Smooth muscle cell of the brain vasculature (primary cell): ENCODE measurements at regions not wholly inside any gene's neighbourhood (a gene's known extent, or its start where the extent isn't known, plus 50 kb on each side); places are given as distances from the start of the nearest gene placed in this dataset.
A peak's percentile ranks its signal among the peaks of the same experiment; 100 is the strongest.

Experiments
- DNase-seq: peaks from one replicate; pipeline ENCODE4 v3.0.0-alpha.2; 2012; ENCODE audit warnings: low read depth, low spot score

GRCh38 chr11:110984693-110985092 is 260.8 kb upstream of the POU2AF2 start:
- DNase-seq = no peak

- DNase-seq = no peak
These were observed 261.4 kb upstream of the POU2AF2 start for GRCh38 chr11:110984147-110984546.

DNA sequence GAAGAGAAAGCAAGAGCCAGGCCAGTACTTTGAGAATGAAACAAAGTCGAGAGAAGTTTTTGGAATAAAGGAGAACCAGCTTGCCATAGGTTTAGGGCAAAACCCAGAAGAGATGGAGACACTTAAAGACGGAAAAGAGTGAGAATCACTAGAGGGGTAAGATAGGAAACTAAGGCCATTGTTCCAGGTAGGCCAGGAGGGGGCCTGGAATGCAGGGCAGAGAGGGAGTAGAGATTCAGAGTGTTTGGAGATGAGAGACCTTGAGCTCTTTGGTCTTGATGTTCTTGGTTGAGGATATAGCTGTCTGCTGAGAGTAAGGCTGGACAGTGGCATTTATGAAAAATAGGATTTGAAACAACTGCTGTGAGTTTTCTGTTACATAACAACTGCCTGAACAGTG is 263.3 kb upstream of the POU2AF2 start:
- no peak for DNase-seq

DNA sequence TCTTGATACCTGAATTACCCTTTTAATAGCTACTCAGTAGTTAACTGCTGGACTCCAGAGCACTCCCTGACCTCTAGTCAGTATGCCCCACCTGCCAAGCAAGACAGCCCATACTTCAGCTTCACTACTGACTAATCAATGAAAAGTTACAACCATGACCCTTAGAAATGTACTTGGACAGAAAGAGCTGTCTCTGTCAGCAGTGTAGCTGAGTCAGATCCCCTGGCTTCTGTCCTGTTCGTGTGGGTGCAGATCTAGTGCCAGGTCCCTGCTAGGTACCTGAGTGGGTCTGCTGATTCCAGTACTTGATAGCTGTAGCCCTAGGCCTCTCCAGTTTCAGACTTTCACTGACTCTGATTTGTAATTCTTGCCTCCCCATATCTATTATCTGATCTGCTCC is 265.8 kb upstream of the POU2AF2 start:
- DNase-seq = no peak

DNA sequence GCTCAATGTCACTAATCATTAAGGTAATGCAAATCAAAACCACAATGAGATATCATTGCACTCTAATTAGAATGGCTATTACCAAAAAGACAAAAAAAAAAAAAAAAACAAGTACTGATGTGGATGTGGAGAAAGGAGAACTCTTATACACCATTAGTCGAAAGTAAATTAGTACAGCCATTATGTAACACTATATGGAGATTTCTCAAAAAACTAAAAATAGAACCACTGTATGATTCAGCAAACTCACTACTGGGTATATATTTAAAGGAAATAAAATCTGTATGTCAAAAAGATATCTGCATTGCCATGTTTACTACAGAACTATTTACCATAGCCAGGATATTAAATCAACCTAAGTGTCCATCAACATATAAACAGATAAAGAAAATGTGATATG is 265.4 kb upstream of the ARHGAP20 start:
- no peak for DNase-seq

DNA sequence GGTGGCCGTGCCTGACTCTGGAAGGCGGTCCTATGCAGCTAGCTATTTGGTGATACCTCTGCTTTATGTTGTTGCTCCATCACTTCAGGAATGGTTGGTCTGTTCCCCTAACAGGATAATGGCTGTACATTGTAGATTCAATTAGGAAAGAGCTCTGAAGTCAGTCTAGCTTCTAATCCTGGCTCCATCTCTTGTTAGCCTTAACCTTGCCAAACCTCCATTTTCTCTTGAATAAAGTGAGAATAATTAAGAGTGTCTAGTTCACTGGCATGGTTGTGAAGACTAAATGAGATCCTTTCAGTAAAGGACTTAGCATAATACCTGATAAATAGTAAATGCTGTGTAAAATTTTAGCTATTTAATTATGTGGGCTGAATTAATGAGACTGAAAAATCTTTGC is 262.5 kb upstream of the ARHGAP20 start:
- no peak for DNase-seq

GRCh38 chr11:110973401-110973980 is 261.3 kb upstream of the ARHGAP20 start:
- DNase-seq = no peak

GRCh38 chr11:110972640-110973039 is 260.4 kb upstream of the ARHGAP20 start:
- DNase-seq = peak; percentile 35

DNA sequence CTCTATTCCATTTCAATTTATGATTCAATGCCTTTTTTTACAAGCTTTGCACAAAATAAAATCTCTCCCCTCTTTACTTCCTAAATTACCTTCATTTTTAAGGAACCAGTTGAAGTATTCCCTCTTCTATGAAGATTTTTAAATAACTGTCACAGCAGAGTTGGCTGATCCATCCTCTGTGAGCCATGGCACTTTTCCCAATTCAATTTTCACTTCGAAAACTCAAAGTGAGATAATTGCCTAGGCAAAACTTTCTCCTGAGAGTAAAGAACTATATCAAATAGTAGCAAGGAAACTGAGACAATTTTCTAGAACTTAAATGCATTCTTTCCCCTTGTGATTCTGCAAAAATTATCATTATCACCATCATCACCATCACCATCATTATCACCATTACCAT is 259.9 kb upstream of the ARHGAP20 start:
- no peak for DNase-seq

- no peak for DNase-seq
These were observed 258.9 kb upstream of the ARHGAP20 start for GRCh38 chr11:110971140-110971539.

GRCh38 chr11:110968348-110969062 is 256.3 kb upstream of the ARHGAP20 start:
- no peak for DNase-seq

- no peak for DNase-seq
These were observed 253.9 kb upstream of the ARHGAP20 start for GRCh38 chr11:110966131-110966530.

DNA sequence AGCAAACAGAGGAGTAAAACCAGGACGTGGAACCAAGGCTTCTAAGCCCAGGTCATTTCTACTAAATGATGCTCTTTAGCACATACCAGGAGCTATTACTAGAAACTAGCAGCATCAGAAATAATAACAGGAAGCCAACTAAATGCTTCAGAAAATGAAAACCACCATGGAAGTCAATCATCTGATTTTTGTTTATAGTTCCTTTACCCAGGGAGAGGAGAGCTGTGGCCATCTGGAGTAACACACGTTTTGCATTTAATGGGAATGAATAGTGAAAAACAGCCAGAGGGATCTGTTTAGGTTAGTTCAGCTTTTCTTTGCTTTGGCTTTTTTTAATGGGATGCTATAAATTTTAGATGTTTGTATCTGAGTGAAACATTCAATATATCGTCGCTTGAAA is 250.7 kb upstream of the ARHGAP20 start:
- DNase-seq = no peak

GRCh38 chr11:110960167-110960566 is 247.9 kb upstream of the ARHGAP20 start:
- DNase-seq = no peak

- DNase-seq = no peak
These were observed 246.0 kb upstream of the ARHGAP20 start for GRCh38 chr11:110958216-110958615.

- DNase-seq = no peak
These were observed 243.5 kb upstream of the ARHGAP20 start for GRCh38 chr11:110955776-110956175.

DNA sequence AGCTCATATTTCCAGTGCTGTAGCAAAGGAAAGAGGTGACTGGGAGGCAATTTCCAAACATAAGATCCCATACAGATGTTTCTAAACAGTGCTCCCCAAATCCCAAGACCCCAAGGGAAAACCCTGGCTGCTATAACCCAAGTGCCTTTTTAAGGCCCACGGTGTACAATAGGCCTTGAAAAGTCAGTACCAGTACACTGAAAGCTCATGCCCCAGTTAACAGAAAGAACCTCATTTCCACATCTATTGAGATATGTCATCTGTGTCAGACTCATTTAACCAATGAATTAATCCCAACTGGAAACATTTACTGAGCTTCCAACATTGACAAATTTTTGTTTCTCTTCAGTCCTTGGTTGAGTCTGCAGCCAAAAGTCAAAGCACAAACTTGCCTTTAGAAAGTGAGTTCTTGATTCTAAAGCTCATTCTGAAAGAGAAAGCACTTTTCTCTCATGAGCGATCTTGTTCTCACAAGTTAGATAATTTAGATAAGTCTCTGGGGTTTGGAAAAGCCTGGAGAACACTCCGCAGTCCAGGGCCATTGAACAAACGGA is 239.8 kb upstream of the ARHGAP20 start:
- DNase-seq = no peak

DNA sequence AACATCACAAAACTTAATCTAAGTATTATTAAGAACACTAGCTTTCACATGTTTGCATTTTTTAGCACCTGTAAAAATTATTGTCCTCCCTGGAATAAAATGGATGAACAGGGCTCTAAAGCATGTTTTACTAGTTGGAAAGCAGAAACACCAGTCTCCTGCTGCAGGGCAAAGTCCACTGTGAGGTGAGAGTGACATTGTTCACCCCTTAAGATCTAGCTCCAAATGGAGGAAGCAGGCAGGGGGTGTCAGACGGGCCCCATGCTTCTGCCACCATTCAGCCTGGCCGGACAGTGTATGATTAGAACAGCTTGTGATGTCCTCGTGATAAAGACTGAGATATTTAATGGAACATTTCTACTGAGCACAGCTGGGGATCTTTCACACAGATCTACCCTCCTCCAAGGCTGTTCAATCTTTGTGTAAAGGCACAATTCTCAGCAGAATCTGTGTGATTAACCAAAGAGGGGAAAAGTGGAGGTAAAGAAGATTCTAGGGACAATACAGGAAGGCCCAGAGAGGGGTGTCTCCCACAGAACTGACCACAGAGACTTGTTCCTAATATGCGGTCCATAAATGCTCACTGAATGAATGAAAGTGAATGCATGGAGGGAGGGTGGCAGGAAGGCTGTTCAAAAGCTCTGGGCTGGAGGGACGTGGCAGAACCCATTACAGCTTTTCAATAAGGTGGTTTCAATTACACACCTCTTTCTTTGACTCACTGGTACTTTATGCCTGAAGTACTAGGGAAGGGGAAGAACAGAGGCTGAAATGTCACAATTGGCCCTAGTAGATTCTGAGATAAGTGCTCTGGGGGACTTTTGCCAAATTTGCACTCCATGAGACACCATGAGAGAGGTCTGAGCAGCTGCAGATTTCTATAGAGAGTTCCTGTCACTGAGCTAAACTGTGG is 239.1 kb upstream of the ARHGAP20 start:
- DNase-seq = no peak

GRCh38 chr11:110948112-110948511 is 235.9 kb upstream of the ARHGAP20 start:
- peak; percentile 41 for DNase-seq

DNA sequence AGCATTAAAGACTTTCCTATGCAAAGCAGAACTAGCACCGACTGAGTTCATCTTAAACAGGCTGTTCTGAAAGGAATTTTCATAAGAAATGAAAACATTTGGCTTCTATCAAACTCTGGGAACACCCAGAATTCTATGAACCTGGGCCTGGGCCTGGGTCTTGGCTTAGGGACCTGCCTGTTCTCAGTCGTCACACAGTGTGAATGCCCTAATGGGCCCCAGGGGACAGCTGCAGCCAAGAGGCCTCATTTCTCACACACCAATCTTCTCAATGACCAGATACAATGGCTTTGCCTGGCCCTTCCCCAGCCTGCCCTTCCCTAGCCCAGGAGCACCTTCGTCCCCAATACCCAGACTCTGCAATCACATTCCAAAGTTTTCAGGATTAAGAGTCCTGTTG is 234.9 kb upstream of the ARHGAP20 start:
- no peak for DNase-seq

DNA sequence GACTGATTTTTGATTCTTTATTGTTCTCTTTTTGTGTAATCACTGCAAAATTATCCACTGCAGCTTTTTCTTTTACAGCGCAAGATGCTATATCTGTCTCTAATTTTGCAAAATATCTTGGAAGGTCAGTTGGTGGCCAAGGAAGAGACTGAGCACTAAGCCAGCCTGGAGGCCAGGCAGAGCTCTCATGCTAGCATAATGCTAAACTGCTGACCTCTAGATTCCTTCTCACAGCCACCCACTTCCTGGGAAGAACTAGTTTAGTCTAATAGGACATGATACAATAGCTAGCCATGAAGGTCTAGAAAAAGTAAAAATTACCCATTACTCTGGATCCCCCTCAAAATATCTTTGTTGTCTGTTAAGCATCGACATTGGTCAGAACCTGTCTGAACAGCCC is 227.2 kb upstream of the ARHGAP20 start:
- DNase-seq = no peak

- no peak for DNase-seq
These were observed 222.9 kb upstream of the ARHGAP20 start for GRCh38 chr11:110935018-110935640.
